H1 (cell line): ENCODE measurements at regions not wholly inside any gene's neighbourhood (a gene's known extent, or its start where the extent isn't known, plus 50 kb on each side); places are given as distances from the start of the nearest gene placed in this dataset.
A peak's percentile ranks its signal among the peaks of the same experiment; 100 is the strongest.
"Not testable (repeated sequence)": the region's sequence is repeated elsewhere in the genome, so short reads cannot be mapped to it uniquely, and the experiment has no call there.

Experiments
- CTCF ChIA-PET: fragments of 300-600 bp; sonication (Branson Sonifier 250); formaldehyde crosslinking; loops from one replicate; lab custom pipeline; 2021; ENCODE audit not compliant: partially characterized antibody; lab: Charles Lee
- POLR2A ChIA-PET: fragments of 300-600 bp; sonication (Branson Sonifier 250); formaldehyde crosslinking; loops from one replicate; lab custom pipeline; 2021; ENCODE audit warnings: inconsistent platforms; ENCODE audit not compliant: partially characterized antibody; lab: Charles Lee
- DNase-seq, 2 experiments: peaks; one replicate each; pipeline versions ENCODE4 v3.0.0 to v3.0.0-alpha.2; 2010 to 2022; ENCODE audit warnings: low spot score in 2 of 2, low read depth in 1 of 2, mixed read lengths in 1 of 2
- FAIRE-seq: peaks from 2 replicates; lab custom pipeline; 2011; peaks lifted over from hg19 to GRCh38; lab: Jason Lieb, UNC
- H2AFZ ChIP-seq: 2 replicates; pipeline ENCODE4 v1.8.1; 2012; ENCODE audit warnings: low read length, inconsistent platforms
- H2AK5ac ChIP-seq: 2 replicates; pipeline ENCODE4 v1.6.1; 2013; ENCODE audit warnings: low read depth, low read length
- H2BK120ac ChIP-seq: replicated peaks from 2 replicates; pipeline ENCODE3; 2013; ENCODE audit warnings: low read depth, low read length, inconsistent platforms
- H2BK12ac ChIP-seq: 2 replicates; pipeline ENCODE4 v1.6.1; 2013; ENCODE audit warnings: low read depth, low read length
- H2BK15ac ChIP-seq: 2 replicates; pipeline ENCODE4 v1.6.1; 2013; ENCODE audit warnings: low read length
- H2BK20ac ChIP-seq: 2 replicates; pipeline ENCODE4 v1.6.1; 2013; ENCODE audit warnings: low read length
- H2BK5ac ChIP-seq: 2 replicates; pipeline ENCODE4 v1.6.1; 2013; ENCODE audit warnings: low read depth, low read length
- H3K14ac ChIP-seq: 2 replicates; pipeline ENCODE4 v1.6.1; 2013; ENCODE audit warnings: inconsistent platforms; ENCODE audit not compliant: insufficient read length
- H3K18ac ChIP-seq: 2 replicates; pipeline ENCODE4 v1.6.1; 2013; ENCODE audit warnings: low read length; ENCODE audit errors: extremely low read depth
- H3K23ac ChIP-seq: 2 replicates; pipeline ENCODE4 v1.6.1; 2013; ENCODE audit warnings: inconsistent platforms; ENCODE audit not compliant: insufficient read length
- H3K23me2 ChIP-seq: 2 replicates; pipeline ENCODE4 v1.6.1; 2013; ENCODE audit warnings: low read depth, low read length
- H3K27ac ChIP-seq: 2 replicates; pipeline ENCODE4 v1.6.1; 2011; ENCODE audit warnings: low read depth, low read length, inconsistent platforms
- H3K27me3 ChIP-seq, 4 experiments: replicated peaks in 1 of 4; 1 replicate in 1 of 4; 2 replicates in 3 of 4; pipeline versions ENCODE4 v1.6.1 to v1.8.1; 2011 to 2013; ENCODE audit warnings: low read length in 3 of 4, mild to moderate bottlenecking in 3 of 4, inconsistent platforms in 2 of 4, mixed read lengths in 2 of 4, moderate library complexity in 1 of 4; ENCODE audit not compliant: control insufficient read depth in 3 of 4, insufficient read depth in 3 of 4; ENCODE audit errors: extremely low read depth in 1 of 4
- H3K36me3 ChIP-seq, 4 experiments: 2 replicates each; pipeline versions ENCODE4 v1.6.1 to v1.8.1; 2011 to 2013; ENCODE audit warnings: mild to moderate bottlenecking in 4 of 4, low read length in 3 of 4, moderate library complexity in 2 of 4, control low read depth in 1 of 4, inconsistent platforms in 1 of 4; ENCODE audit not compliant: insufficient read depth in 4 of 4, control insufficient read depth in 2 of 4
- H3K4ac ChIP-seq: replicated peaks from 2 replicates; pipeline ENCODE3; 2013; ENCODE audit warnings: low read length, low read depth, mixed read lengths, inconsistent platforms; ENCODE audit not compliant: insufficient read length
- H3K4me1 ChIP-seq, 4 experiments: replicated peaks in 1 of 4; 1 replicate in 1 of 4; 2 replicates in 3 of 4; pipeline versions ENCODE4 v1.6.1 to v1.8.1; 2011 to 2013; ENCODE audit warnings: low read length in 3 of 4, inconsistent platforms in 2 of 4, mixed read lengths in 1 of 4; ENCODE audit not compliant: insufficient read depth in 4 of 4, control insufficient read depth in 3 of 4
- H3K4me2 ChIP-seq, 2 experiments: 2 replicates each; pipeline versions ENCODE4 v1.6.1 to v1.8.1; 2011 to 2013; ENCODE audit warnings: low read depth in 2 of 2, low read length in 2 of 2, control low read depth in 1 of 2, inconsistent platforms in 1 of 2, mild to moderate bottlenecking in 1 of 2; ENCODE audit not compliant: insufficient read depth in 1 of 2
- H3K4me3 ChIP-seq, 4 experiments: fragments of 200-600, 300-600 bp in 1 of 4; sonication (generic), shearing (Covaris generic), sonication (Bioruptor Twin) in 1 of 4; 2 replicates each; pipeline versions ENCODE4 v1.5.1 to v1.8.1; 2011 to 2016; ENCODE audit warnings: low read length in 4 of 4, low read depth in 3 of 4, control low read depth in 2 of 4, inconsistent platforms in 2 of 4, mild to moderate bottlenecking in 2 of 4, mixed read lengths in 1 of 4, moderate library complexity in 1 of 4; ENCODE audit not compliant: insufficient read depth in 2 of 4; ENCODE audit errors: extremely low read depth in 1 of 4
- H3K56ac ChIP-seq: replicated peaks from 2 replicates; pipeline ENCODE3; 2013; ENCODE audit warnings: low read depth, mild to moderate bottlenecking, mixed read lengths, low read length, inconsistent platforms; ENCODE audit not compliant: insufficient read length
- H3K79me1 ChIP-seq: 2 replicates; pipeline ENCODE4 v1.6.1; 2013; ENCODE audit warnings: low read depth, low read length, control low read depth
- H3K79me2 ChIP-seq, 2 experiments: 2 replicates each; pipeline versions ENCODE4 v1.6.1 to v1.8.1; 2012 to 2013; ENCODE audit warnings: low read length in 2 of 2, mild to moderate bottlenecking in 2 of 2, inconsistent platforms in 1 of 2; ENCODE audit not compliant: insufficient read depth in 2 of 2, control insufficient read depth in 1 of 2
- H3K9ac ChIP-seq, 4 experiments: replicated peaks in 1 of 4; 1 replicate in 1 of 4; 2 replicates in 3 of 4; pipeline versions ENCODE4 v1.6.1 to v1.8.1; 2011 to 2013; ENCODE audit warnings: low read depth in 3 of 4, low read length in 3 of 4, control low read depth in 2 of 4, mild to moderate bottlenecking in 2 of 4, moderate library complexity in 2 of 4, inconsistent platforms in 1 of 4; ENCODE audit errors: extremely low read depth in 1 of 4
- H3K9me3 ChIP-seq, 2 experiments: 2 replicates each; pipeline versions ENCODE4 v1.6.1 to v1.8.1; 2012 to 2013; ENCODE audit warnings: mild to moderate bottlenecking in 2 of 2, moderate library complexity in 2 of 2, control low read depth in 1 of 2, inconsistent platforms in 1 of 2, low read depth in 1 of 2, low read length in 1 of 2, mixed read lengths in 1 of 2; ENCODE audit not compliant: insufficient read depth in 2 of 2
- H4K20me1 ChIP-seq, 2 experiments: replicated peaks in 1 of 2; 2 replicates each; pipeline versions ENCODE3 to v1.8.1; 2011 to 2013; ENCODE audit warnings: inconsistent platforms in 2 of 2, low read length in 2 of 2, mild to moderate bottlenecking in 1 of 2; ENCODE audit not compliant: insufficient read depth in 2 of 2, control insufficient read depth in 1 of 2
- H4K5ac ChIP-seq: 2 replicates; pipeline ENCODE4 v1.6.1; 2013; ENCODE audit warnings: low read length, low read depth, mixed read lengths, inconsistent platforms; ENCODE audit not compliant: insufficient read length
- H4K8ac ChIP-seq: 2 replicates; pipeline ENCODE4 v1.8.0; 2013; ENCODE audit warnings: mild to moderate bottlenecking, moderate library complexity, low read length, inconsistent platforms; ENCODE audit not compliant: insufficient read depth; ENCODE audit errors: extremely low read depth
- H4K91ac ChIP-seq: replicated peaks from 2 replicates; pipeline ENCODE3; 2013; ENCODE audit warnings: low read length, mixed read lengths, inconsistent platforms; ENCODE audit not compliant: insufficient read length
- WGBS, 2 experiments: shearing (Covaris generic) in 1 of 2; methylation state at CpG; one replicate each; pipeline versions ENCODE4 v1.1.6 to v1.1.7; 2013 to 2015; ENCODE audit warnings: low lambda C conversion rate in 2 of 2, mixed read lengths in 2 of 2, inconsistent platforms in 1 of 2, low coverage in 1 of 2, missing lambda C conversion rate in 1 of 2; ENCODE audit not compliant: insufficient replicate concordance in 2 of 2, insufficient coverage in 1 of 2, insufficient read length in 1 of 2; ENCODE audit errors: extremely low coverage in 1 of 2, missing lambda C conversion rate in 1 of 2; 5-methylcytosine and 5-hydroxymethylcytosine counted together

DNA sequence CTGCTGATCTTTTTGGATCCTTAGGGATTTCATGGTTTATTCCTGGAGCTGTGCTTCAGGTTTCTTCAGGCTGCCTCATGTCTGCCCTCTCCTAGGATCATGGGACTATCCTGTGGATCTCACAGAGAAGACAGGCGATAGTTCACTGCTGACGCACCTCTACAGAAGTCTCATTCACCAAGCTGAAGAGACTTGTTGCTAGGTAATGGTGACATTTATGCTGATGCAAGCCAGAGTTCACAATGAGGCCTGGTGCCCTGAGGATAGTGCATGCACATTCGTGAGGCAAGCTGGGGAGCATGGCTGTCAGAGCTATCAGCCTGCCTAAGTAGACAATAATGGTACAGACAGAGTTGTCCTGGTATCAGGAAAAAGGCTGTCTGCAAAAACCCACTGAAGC lies 201.4 kb downstream of the TSPY2 start:
- H3K14ac ChIP-seq, H4K5ac ChIP-seq, CTCF ChIA-PET: not testable (repeated sequence)

DNA sequence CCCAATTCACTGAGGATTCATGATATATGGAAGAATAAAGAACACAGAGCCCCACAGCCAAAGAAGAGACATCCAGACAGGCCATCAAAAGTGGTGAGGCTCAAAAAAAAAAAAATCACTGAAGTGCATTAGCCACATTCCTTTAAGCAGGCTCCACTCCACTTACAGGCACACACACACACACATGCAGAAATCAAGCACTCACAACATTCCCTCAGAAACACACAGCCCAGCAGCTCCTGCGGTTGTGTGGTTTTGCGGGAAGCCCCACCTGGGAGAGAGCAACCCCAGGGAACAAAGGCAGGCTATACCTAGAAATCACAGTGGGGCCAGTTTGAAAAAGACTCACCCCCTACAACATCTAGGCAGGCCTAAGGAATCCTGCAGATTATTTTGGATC lies 222.3 kb downstream of the TSPY2 start:
- H4K20me1 ChIP-seq, H3K56ac ChIP-seq, H3K9me3 ChIP-seq, H3K23me2 ChIP-seq, H2AK5ac ChIP-seq, DNase-seq, H3K36me3 ChIP-seq, H2BK12ac ChIP-seq, H2BK20ac ChIP-seq, H3K27ac ChIP-seq, H2BK120ac ChIP-seq, H3K79me1 ChIP-seq, H4K91ac ChIP-seq, H3K4me2 ChIP-seq, H3K9ac ChIP-seq, CTCF ChIA-PET, POLR2A ChIA-PET, H3K18ac ChIP-seq, H3K79me2 ChIP-seq, H2AFZ ChIP-seq, H2BK15ac ChIP-seq, H3K4me3 ChIP-seq, H3K4me1 ChIP-seq, H3K14ac ChIP-seq, H3K23ac ChIP-seq, H4K8ac ChIP-seq, H2BK5ac ChIP-seq, H4K5ac ChIP-seq, H3K27me3 ChIP-seq, H3K4ac ChIP-seq: not testable (repeated sequence)
- peak; percentile 80 for FAIRE-seq
- no CpG with 5 or more reads among the region's 2 CpGs for WGBS, 2 experiments

More for the DNA sequence above, 201.4 kb downstream of the TSPY2 start:
- H3K9me3 ChIP-seq, H2AK5ac ChIP-seq, H3K27me3 ChIP-seq, H4K20me1 ChIP-seq, H3K23me2 ChIP-seq, FAIRE-seq, H2AFZ ChIP-seq, H3K4ac ChIP-seq, H3K4me2 ChIP-seq, H3K56ac ChIP-seq, H4K91ac ChIP-seq, H3K27ac ChIP-seq, H2BK5ac ChIP-seq, POLR2A ChIA-PET, H3K79me1 ChIP-seq, H4K8ac ChIP-seq, DNase-seq, H3K9ac ChIP-seq, H3K36me3 ChIP-seq, H2BK15ac ChIP-seq, H2BK120ac ChIP-seq, H3K18ac ChIP-seq, H2BK20ac ChIP-seq, H3K23ac ChIP-seq, H2BK12ac ChIP-seq, H3K4me3 ChIP-seq, H3K79me2 ChIP-seq, H3K4me1 ChIP-seq: not testable (repeated sequence)
- WGBS, 2 experiments = no CpG with 5 or more reads among the region's 3 CpGs
